Liver (tissue), 7 donors: ENCODE measurements at regions not wholly inside any gene's neighbourhood (a gene's known extent, or its start where the extent isn't known, plus 50 kb on each side); places are given as distances from the start of the nearest gene placed in this dataset.

Source experiments
- DNase-seq: peaks from one replicate; pipeline ENCODE4 v3.0.0-alpha.2; 2017; ENCODE audit warnings: low spot score
- H3K27ac ChIP-seq, 2 donors: one replicate each; pipeline ENCODE4 v1.7.0; 2013; ENCODE audit warnings: inconsistent platforms in 2 of 2, low read length in 2 of 2, control low read depth in 1 of 2, low read depth in 1 of 2, mild to moderate bottlenecking in 1 of 2
- H3K27me3 ChIP-seq, 4 donors: one replicate each; pipeline versions ENCODE4 v1.6.1 to v1.7.0; 2013; ENCODE audit warnings: low read length in 3 of 4, inconsistent platforms in 1 of 4, mild to moderate bottlenecking in 1 of 4, moderate library complexity in 1 of 4; ENCODE audit not compliant: control insufficient read depth in 4 of 4, insufficient read depth in 4 of 4
- H3K36me3 ChIP-seq, 4 donors: one replicate each; pipeline versions ENCODE4 v1.6.1 to v1.7.0; 2013; ENCODE audit warnings: low read length in 3 of 4, mild to moderate bottlenecking in 3 of 4, low read depth in 1 of 4, moderate library complexity in 1 of 4; ENCODE audit not compliant: control insufficient read depth in 4 of 4, insufficient read depth in 3 of 4
- H3K4me1 ChIP-seq, 4 donors: one replicate each; pipeline versions ENCODE4 v1.6.1 to v1.7.0; 2013; ENCODE audit warnings: low read length in 3 of 4, mild to moderate bottlenecking in 3 of 4, moderate library complexity in 1 of 4; ENCODE audit not compliant: control insufficient read depth in 4 of 4, insufficient read depth in 4 of 4
- H3K4me3 ChIP-seq, 3 donors: one replicate each; pipeline versions ENCODE4 v1.6.1 to v1.7.0; 2013; ENCODE audit warnings: low read length in 3 of 3, control low read depth in 1 of 3, low read depth in 1 of 3, mild to moderate bottlenecking in 1 of 3
- H3K9ac ChIP-seq, 2 donors: one replicate each; pipeline ENCODE4 v1.7.0; 2013; ENCODE audit warnings: low read length in 2 of 2, mild to moderate bottlenecking in 2 of 2, moderate library complexity in 2 of 2, control low read depth in 1 of 2, low read depth in 1 of 2
- H3K9me3 ChIP-seq, 4 donors: one replicate each; pipeline versions ENCODE4 v1.6.1 to v1.7.0; 2013; ENCODE audit warnings: low read length in 3 of 4; ENCODE audit not compliant: control insufficient read depth in 4 of 4
- ATF3 ChIP-seq: IDR thresholded peaks from 2 replicates; pipeline ENCODE4 v1.6.1; 2016; ENCODE audit warnings: antibody characterized with exemption
- EGR1 ChIP-seq, 2 donors: IDR thresholded peaks; 2 replicates each; pipeline ENCODE4 v1.6.1; 2016 to 2018; ENCODE audit warnings: antibody characterized with exemption in 2 of 2, low read depth in 2 of 2
- FOXA1 ChIP-seq: IDR thresholded peaks from 2 replicates; pipeline ENCODE4 v1.6.1; 2016; ENCODE audit warnings: antibody characterized with exemption
- FOXA2 ChIP-seq: IDR thresholded peaks from 2 replicates; pipeline ENCODE4 v1.6.1; 2016; ENCODE audit warnings: antibody characterized with exemption
- GABPA ChIP-seq, 2 donors: IDR thresholded peaks in 1 of 2; conservative IDR thresholded peaks in 1 of 2; 2 replicates each; pipeline ENCODE4 v1.6.1; 2016; ENCODE audit warnings: antibody characterized with exemption in 2 of 2, mild to moderate bottlenecking in 1 of 2, moderate library complexity in 1 of 2
- HNF4A ChIP-seq, 2 donors: conservative IDR thresholded peaks; 2 replicates each; pipeline ENCODE4 v1.6.1; 2016; ENCODE audit warnings: antibody characterized with exemption in 2 of 2, mild to moderate bottlenecking in 2 of 2
- HNF4G ChIP-seq: IDR thresholded peaks from 2 replicates; pipeline ENCODE4 v1.6.1; 2016; ENCODE audit warnings: antibody characterized with exemption
- JUND ChIP-seq, 2 donors: IDR thresholded peaks; 2 replicates each; pipeline ENCODE4 v1.6.1; 2016; ENCODE audit warnings: antibody characterized with exemption in 2 of 2
- MAX ChIP-seq: IDR thresholded peaks from 2 replicates; pipeline ENCODE4 v1.6.1; 2016; ENCODE audit warnings: antibody characterized with exemption
- NR2F2 ChIP-seq: IDR thresholded peaks from 2 replicates; pipeline ENCODE4 v1.6.1; 2016; ENCODE audit warnings: antibody characterized with exemption
- RAD21 ChIP-seq, 2 donors: IDR thresholded peaks; 2 replicates each; pipeline ENCODE4 v1.6.1; 2016; ENCODE audit warnings: antibody characterized with exemption in 2 of 2, mild to moderate bottlenecking in 2 of 2
- REST ChIP-seq: IDR thresholded peaks from 2 replicates; pipeline ENCODE4 v1.6.1; 2016; ENCODE audit warnings: antibody characterized with exemption, mild to moderate bottlenecking
- RXRA ChIP-seq, 2 donors: IDR thresholded peaks; 2 replicates each; pipeline ENCODE4 v1.6.1; 2017 to 2018; ENCODE audit warnings: antibody characterized with exemption in 2 of 2, mild to moderate bottlenecking in 1 of 2
- TAF1 ChIP-seq: conservative IDR thresholded peaks from 2 replicates; pipeline ENCODE4 v1.6.1; 2016; ENCODE audit warnings: antibody characterized with exemption, mild to moderate bottlenecking
- YY1 ChIP-seq: IDR thresholded peaks from 2 replicates; pipeline ENCODE4 v1.6.1; 2016; ENCODE audit warnings: antibody characterized with exemption, mild to moderate bottlenecking
- ZBTB33 ChIP-seq: IDR thresholded peaks from 2 replicates; pipeline ENCODE4 v1.6.1; 2016; ENCODE audit warnings: antibody characterized with exemption
- whole genome bisulfite sequencing: extraction: QIAGEN DNeasy Blood & Tissue Kit; methylation state at CpG from one replicate; pipeline ENCODE4 v1.1.7; 2013; 5-methylcytosine and 5-hydroxymethylcytosine counted together
- donor health status: healthy.
- donor health status: healthy.
- donor health status: healthy.
- donor health status: healthy.

GRCh38 chr3:159926573-159926972, 62.1 kb upstream of the IL12A start (continued):
- no peak for TF ChIP-seq ZBTB33

- 71% methylated on average over 2 of the region's 2 CpGs for WGBS
- no peak for DNase-seq
- Histone ChIP-seq H3K4me3 (no peak overlapping the region), H3K27ac (no peak overlapping the region), H3K9ac (no peak overlapping the region), H3K27me3 (no peaks in the 10 kb centered on the region), H3K4me1 (no peaks in the 10 kb centered on the region), H3K36me3 (no peaks in the 10 kb centered on the region), H3K9me3 (no peaks in the 10 kb centered on the region)
- TF ChIP-seq EGR1 (IDR thresholded peaks at IDR 0.05; ENCODE audit: low read depth in 2 of 2) (no peak), FOXA1 (no peak), REST (no peak), ATF3 (no peak), HNF4G (no peak), JUND (IDR thresholded peaks at IDR 0.05) (no peak), FOXA2 (no peak), RAD21 (IDR thresholded peaks at IDR 0.05) (no peak), HNF4A (conservative IDR thresholded peaks at IDR 0.05) (no peak), RXRA (IDR thresholded peaks at IDR 0.05) (no peak)
Observed at GRCh38 chr3:159928071-159928491, 60.6 kb upstream of the IL12A start.

- Histone ChIP-seq H3K9ac (no peak overlapping the region), H3K27ac (no peak overlapping the region), H3K4me1 (no peaks in the 10 kb centered on the region), H3K27me3 (no peaks in the 10 kb centered on the region), H3K9me3 (peaks cover 0 to 2% (median under 1%) of the 10 kb centered on the region in 4 donors), H3K4me3 (no peak overlapping the region), H3K36me3 (no peaks in the 10 kb centered on the region)
- no peak for DNase-seq
- WGBS = 93% methylated on average over 6 of the region's 6 CpGs
- TF ChIP-seq ZBTB33 = no peak
- TF ChIP-seq MAX = no peak
- TF ChIP-seq RAD21 (IDR thresholded peaks at IDR 0.05) = no peak
- no peak for TF ChIP-seq HNF4G
- no peak for TF ChIP-seq TAF1
- TF ChIP-seq GABPA (IDR thresholded peaks at IDR 0.05 in 1 of 2, conservative IDR thresholded peaks at IDR 0.05 in 1 of 2) = no peak
- no peak for TF ChIP-seq NR2F2
- TF ChIP-seq EGR1 (IDR thresholded peaks at IDR 0.05; ENCODE audit: low read depth in 2 of 2) = no peak
- TF ChIP-seq YY1 = no peak
- TF ChIP-seq ATF3 = no peak
- TF ChIP-seq FOXA1 = no peak
- no peak for TF ChIP-seq HNF4A (conservative IDR thresholded peaks at IDR 0.05)
- no peak for TF ChIP-seq JUND (IDR thresholded peaks at IDR 0.05)
- no peak for TF ChIP-seq REST
- no peak for TF ChIP-seq RXRA (IDR thresholded peaks at IDR 0.05)
Observed at GRCh38 chr3:159928666-159929065, 60.0 kb upstream of the IL12A start.
